ENCODE measurements at regions not wholly inside any gene's neighbourhood (a gene's known extent, or its start where the extent isn't known, plus 50 kb on each side); places are given as distances from the start of the nearest gene placed in this dataset.

DNA sequence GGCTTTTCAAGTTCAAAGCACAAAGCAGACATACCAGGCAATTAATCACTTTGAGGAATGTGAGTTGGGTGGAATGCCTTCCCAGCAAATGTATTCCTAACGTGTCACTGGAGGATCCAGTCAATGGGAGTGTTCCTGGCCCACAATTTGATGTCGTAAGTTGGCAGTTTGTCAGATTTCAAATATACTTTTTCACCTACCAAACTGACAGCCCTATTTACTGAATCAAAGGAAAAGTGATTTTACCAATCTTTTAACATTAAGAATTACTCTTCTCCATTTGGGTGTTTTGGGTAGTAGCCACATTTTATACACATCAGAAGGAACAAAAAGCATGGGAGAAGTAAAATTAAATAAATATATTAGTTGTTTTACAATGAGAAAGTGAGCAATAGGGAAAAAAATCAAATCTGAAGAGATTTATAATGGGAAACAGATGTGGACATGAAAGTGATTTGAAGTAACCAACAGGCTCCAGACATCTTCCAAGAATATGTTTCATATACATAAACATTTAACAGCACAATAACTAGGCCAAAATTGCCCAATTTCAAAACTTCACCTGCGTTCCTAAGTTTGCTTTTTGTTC lies 222.9 kb downstream of the MTERF1 start:
- TF ChIP-seq, protein P1, sequence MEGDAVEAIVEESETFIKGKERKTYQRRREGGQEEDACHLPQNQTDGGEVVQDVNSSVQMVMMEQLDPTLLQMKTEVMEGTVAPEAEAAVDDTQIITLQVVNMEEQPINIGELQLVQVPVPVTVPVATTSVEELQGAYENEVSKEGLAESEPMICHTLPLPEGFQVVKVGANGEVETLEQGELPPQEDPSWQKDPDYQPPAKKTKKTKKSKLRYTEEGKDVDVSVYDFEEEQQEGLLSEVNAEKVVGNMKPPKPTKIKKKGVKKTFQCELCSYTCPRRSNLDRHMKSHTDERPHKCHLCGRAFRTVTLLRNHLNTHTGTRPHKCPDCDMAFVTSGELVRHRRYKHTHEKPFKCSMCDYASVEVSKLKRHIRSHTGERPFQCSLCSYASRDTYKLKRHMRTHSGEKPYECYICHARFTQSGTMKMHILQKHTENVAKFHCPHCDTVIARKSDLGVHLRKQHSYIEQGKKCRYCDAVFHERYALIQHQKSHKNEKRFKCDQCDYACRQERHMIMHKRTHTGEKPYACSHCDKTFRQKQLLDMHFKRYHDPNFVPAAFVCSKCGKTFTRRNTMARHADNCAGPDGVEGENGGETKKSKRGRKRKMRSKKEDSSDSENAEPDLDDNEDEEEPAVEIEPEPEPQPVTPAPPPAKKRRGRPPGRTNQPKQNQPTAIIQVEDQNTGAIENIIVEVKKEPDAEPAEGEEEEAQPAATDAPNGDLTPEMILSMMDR (IDR thresholded peaks at IDR 0.05; ENCODE audit: borderline replicate concordance, insufficient read depth, low read depth, low read length) = no peak
- H3K4me3 ChIP-seq (ENCODE audit: low read depth, low read length) = no peak overlapping the region

DNA sequence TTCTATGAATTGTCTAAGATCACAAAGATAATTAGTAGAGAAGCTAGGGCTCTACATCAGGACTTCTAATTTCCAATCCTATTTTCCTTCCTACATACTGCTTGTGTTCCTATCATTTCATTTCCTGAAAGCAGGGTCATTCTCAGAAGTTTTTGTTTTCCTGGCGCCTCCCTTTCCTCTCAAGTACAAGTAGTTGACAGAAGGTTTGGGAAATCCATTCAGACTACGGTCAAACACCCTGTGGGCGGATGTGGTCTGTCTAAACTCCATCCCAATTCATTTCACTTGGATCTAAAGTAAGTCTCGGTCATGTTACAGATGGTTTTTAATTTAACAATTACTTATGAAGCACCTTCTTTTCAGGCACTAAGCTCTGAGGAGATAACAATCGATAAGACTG lies 221.4 kb downstream of the MTERF1 start:
- TF ChIP-seq, protein P1 (IDR thresholded peaks at IDR 0.05; ENCODE audit: borderline replicate concordance, insufficient read depth, low read depth, low read length) = no peak

DNA sequence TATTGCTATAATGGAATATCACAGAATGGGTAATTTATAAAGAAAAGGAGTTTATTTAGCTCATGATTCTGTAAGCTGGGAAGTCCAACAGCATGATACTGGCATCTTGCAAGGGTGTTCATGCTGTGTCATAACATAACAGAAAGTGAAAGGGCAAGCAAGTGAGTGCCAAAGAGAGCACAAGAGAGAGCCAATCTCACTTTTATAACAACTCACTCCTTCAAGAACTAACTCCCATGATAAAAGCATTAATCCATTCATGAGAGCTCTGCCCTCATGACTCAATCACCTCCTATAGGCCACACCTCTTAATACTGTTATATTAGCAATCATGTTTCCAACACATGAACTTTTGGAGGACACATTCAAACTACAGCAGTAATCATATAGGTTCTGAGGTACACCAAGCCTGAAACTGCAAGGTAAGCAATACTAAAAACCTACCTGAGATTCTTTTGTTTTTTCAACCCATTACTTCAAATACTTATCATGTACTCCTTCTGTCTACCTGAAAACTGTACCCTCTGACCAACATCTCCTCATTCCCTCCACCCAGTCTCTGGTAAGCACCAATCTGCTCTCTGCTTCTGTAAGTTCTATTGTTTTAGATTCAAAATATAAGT lies 219.7 kb downstream of the MTERF1 start:
- TF ChIP-seq, protein P1 (IDR thresholded peaks at IDR 0.05; ENCODE audit: borderline replicate concordance, insufficient read depth, low read depth, low read length) = no peak
- H3K4me3 ChIP-seq (ENCODE audit: low read depth, low read length) = no peak overlapping the region

More for the DNA sequence above, 221.4 kb downstream of the MTERF1 start:
- H3K4me3 ChIP-seq (ENCODE audit: low read depth, low read length) = no peak overlapping the region

DNA sequence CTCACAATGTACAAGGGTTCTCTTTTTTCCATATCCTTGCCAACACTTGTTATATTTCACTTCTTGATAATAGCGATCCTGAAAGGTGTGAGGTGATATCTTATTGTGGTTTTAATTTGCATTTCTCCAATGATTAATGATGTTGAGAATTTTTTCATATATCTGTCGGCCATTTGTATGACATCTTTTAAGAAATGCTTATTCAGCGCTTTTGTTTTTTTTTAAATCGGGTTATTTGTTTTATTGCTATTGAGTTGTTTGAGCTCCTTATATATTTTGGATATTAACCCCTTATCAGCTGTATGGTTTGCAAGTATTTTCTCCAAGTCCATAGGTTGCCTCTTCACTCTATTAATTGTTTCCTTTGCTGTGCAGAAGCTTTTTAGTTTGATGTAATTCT lies 218.8 kb downstream of the MTERF1 start:
- H3K4me3 ChIP-seq (ENCODE audit: low read depth, low read length) = no peak overlapping the region
- TF ChIP-seq, protein P1 (IDR thresholded peaks at IDR 0.05; ENCODE audit: borderline replicate concordance, insufficient read depth, low read depth, low read length) = no peak

DNA sequence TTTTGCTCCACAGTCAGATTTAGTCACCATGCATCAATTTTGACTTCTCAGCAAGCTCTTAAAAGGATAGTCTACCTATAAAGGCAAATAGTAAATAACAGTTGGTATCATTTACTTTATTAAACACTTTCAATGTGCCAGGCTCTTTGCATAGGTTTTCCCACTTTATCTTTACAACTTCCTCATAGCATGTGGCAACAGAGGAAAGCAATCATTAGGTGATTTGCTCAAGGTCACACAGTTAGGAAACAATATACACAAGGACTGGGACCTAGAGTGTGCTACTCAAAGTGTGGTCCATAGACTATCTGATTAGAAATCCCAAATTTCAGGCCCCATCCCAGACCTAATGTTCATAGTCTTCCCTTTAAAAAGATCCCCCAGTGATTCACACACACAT lies 212.3 kb downstream of the MTERF1 start:
- TF ChIP-seq, protein P1 (IDR thresholded peaks at IDR 0.05; ENCODE audit: borderline replicate concordance, insufficient read depth, low read depth, low read length) = no peak
- H3K4me3 ChIP-seq (ENCODE audit: low read depth, low read length) = no peak overlapping the region

DNA sequence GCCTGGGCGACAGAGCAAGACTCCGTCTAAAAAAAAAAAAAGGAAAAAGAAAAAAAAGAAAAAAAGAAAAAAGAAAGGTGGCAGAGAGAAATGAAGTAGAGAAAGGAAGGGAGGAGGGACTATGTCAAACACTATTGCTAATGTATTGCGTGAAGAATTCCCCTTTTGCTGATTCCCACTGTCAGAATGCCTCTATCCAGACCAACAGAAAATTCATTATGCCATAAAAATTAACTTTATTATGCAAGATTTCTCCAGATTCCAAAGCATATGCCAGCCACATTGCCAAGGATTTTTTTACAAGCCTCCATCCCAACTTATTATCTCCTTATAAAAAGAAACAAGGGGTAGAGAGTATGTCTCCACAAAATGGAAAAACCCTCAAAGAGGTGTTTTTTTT lies 209.3 kb downstream of the MTERF1 start:
- no peak overlapping the region for H3K4me3 ChIP-seq (ENCODE audit: low read depth, low read length)
- TF ChIP-seq, protein P1 (IDR thresholded peaks at IDR 0.05; ENCODE audit: borderline replicate concordance, insufficient read depth, low read depth, low read length) = no peak

DNA sequence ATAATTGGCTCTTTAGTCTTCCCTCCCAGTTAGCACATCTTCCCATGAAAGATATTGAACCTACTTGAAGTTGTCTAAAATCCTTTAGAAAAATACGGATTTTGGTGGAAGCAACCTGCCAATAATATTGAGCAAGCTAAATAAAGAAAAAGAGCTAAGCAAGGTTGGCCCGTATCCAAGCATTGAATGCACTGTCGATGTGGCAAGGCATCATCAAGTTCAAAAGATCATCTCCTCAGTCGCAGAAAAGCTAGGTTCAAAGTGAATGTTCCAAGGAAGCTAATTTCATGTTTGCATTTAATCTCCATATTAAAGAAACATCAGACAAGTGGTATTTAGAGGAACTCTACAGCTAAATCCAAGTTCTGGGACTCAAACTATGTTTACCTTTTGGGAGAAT lies 206.0 kb downstream of the MTERF1 start:
- no peak overlapping the region for H3K4me3 ChIP-seq (ENCODE audit: low read depth, low read length)
- TF ChIP-seq, protein P1 (IDR thresholded peaks at IDR 0.05; ENCODE audit: borderline replicate concordance, insufficient read depth, low read depth, low read length) = no peak
